ENCODE measurements at regions not wholly inside any gene's neighbourhood (a gene's known extent, or its start where the extent isn't known, plus 50 kb on each side); places are given as distances from the start of the nearest gene placed in this dataset.
"Not testable (repeated sequence)": the region's sequence is repeated elsewhere in the genome, so short reads cannot be mapped to it uniquely, and the experiment has no call there.

GRCh38 chr20:40955326-40955725, 73.3 kb upstream of the TOP1 start:
- no peak overlapping the region for H3K4me3 ChIP-seq (ENCODE audit: low read depth in 2 of 2, low read length in 2 of 2)
- no peak for TF ChIP-seq SIN3A (IDR thresholded peaks at IDR 0.05; ENCODE audit: borderline replicate concordance, insufficient read depth, low read depth, low read length)
- TF ChIP-seq POLR2AphosphoS5 (IDR thresholded peaks at IDR 0.05; ENCODE audit: low read depth, low read length), result no peak
- TF ChIP-seq REST (IDR thresholded peaks at IDR 0.05; ENCODE audit: insufficient read depth in 1 of 2, low read depth in 2 of 2, low read length in 1 of 2), result no peak
- TF ChIP-seq CTCF (IDR thresholded peaks at IDR 0.05), result no peak
- no peak for TF ChIP-seq TCF7L2 (IDR thresholded peaks at IDR 0.05; ENCODE audit: low read depth, low read length)
- no TSS peak for BruUV-seq (replicated peaks)
- H3K9me3 ChIP-seq (ENCODE audit: control insufficient read depth, insufficient read depth, low read depth, low read length), result no peaks in the 10 kb centered on the region
- in situ Hi-C loops (cut with HindIII; ENCODE audit: low pct_unique_long_range_greater_than_20kb, low sequenced_read_pairs) (no loop called here), intact Hi-C loops (cut with micrococcal nuclease; ENCODE audit: unreplicated experiment) (loop anchor here (5.0 kb wide), 1 partner anchor 673 kb away; no protein-coding TSS in a partner anchor)
- DNase-seq (ENCODE audit: low read depth, low spot score) (no peak), ATAC-seq (no peak)
- H3K27ac ChIP-seq (ENCODE audit: low read length), result no peak overlapping the region
- CTCF ChIA-PET, result no interaction called here
- H3K4me1 ChIP-seq (ENCODE audit: control insufficient read depth, insufficient read depth, low read length), result no peaks in the 10 kb centered on the region
- POLR2A ChIA-PET, result no interaction called here
- peaks cover 3% of the 10 kb centered on the region; the same call in 1 of the 2 replicates for H3K27me3 ChIP-seq (ENCODE audit: control insufficient read depth, insufficient read depth, low read length)
- no peaks in the 10 kb centered on the region for H3K36me3 ChIP-seq (ENCODE audit: control insufficient read depth, insufficient read depth, low read length)

GRCh38 chr20:40955826-40956225, 72.8 kb upstream of the TOP1 start:
- H3K36me3 ChIP-seq (ENCODE audit: control insufficient read depth, insufficient read depth, low read length); H3K4me1 ChIP-seq (ENCODE audit: control insufficient read depth, insufficient read depth, low read length); DNase-seq (ENCODE audit: low read depth, low spot score); H3K27ac ChIP-seq (ENCODE audit: low read length); CTCF ChIA-PET; POLR2A ChIA-PET; H3K9me3 ChIP-seq (ENCODE audit: control insufficient read depth, insufficient read depth, low read depth, low read length); H3K4me3 ChIP-seq (ENCODE audit: low read depth in 2 of 2, low read length in 2 of 2); in situ Hi-C loops (cut with HindIII; ENCODE audit: low pct_unique_long_range_greater_than_20kb, low sequenced_read_pairs); H3K27me3 ChIP-seq (ENCODE audit: control insufficient read depth, insufficient read depth, low read length); BruUV-seq (replicated peaks); ATAC-seq: not testable (repeated sequence)
- intact Hi-C loops (cut with micrococcal nuclease; ENCODE audit: unreplicated experiment), result loop anchor here (5.0 kb wide), 1 partner anchor 674 kb away; no protein-coding TSS in a partner anchor

- TF ChIP-seq REST (IDR thresholded peaks at IDR 0.05; ENCODE audit: insufficient read depth in 1 of 2, low read depth in 2 of 2, low read length in 1 of 2) (no peak), TCF7L2 (IDR thresholded peaks at IDR 0.05; ENCODE audit: low read depth, low read length) (no peak), POLR2AphosphoS5 (IDR thresholded peaks at IDR 0.05; ENCODE audit: low read depth, low read length) (no peak), CTCF (IDR thresholded peaks at IDR 0.05) (no peak), SIN3A (IDR thresholded peaks at IDR 0.05; ENCODE audit: borderline replicate concordance, insufficient read depth, low read depth, low read length) (no peak)
- no peak for ATAC-seq
- POLR2A ChIA-PET, result no interaction called here
These were observed 71.9 kb upstream of the TOP1 start for GRCh38 chr20:40956542-40957264.

More at GRCh38 chr20:40956542-40957264, 71.9 kb upstream of the TOP1 start:
- H3K4me1 ChIP-seq (ENCODE audit: control insufficient read depth, insufficient read depth, low read length), result no peaks in the 10 kb centered on the region
- intact Hi-C loops (cut with micrococcal nuclease; ENCODE audit: unreplicated experiment), result loop anchor here (5.0 kb wide), 1 partner anchor 674 kb away; no protein-coding TSS in a partner anchor
- BruUV-seq (replicated peaks), result no TSS peak
- no peak overlapping the region for H3K27ac ChIP-seq (ENCODE audit: low read length)
- in situ Hi-C loops (cut with HindIII; ENCODE audit: low pct_unique_long_range_greater_than_20kb, low sequenced_read_pairs), result no loop called here
- DNase-seq (ENCODE audit: low read depth, low spot score), result no peak
- CTCF ChIA-PET, result no interaction called here
- H3K36me3 ChIP-seq (ENCODE audit: control insufficient read depth, insufficient read depth, low read length), result no peaks in the 10 kb centered on the region
- H3K27me3 ChIP-seq (ENCODE audit: control insufficient read depth, insufficient read depth, low read length), result no peaks in the 10 kb centered on the region
- no peak overlapping the region for H3K4me3 ChIP-seq (ENCODE audit: low read depth in 2 of 2, low read length in 2 of 2)
- H3K9me3 ChIP-seq (ENCODE audit: control insufficient read depth, insufficient read depth, low read depth, low read length), result no peaks in the 10 kb centered on the region

All from Panc1 (cell line).